Fibroblast of skin of right biceps (primary cell): ENCODE measurements at regions not wholly inside any gene's neighbourhood (a gene's known extent, or its start where the extent isn't known, plus 50 kb on each side); places are given as distances from the start of the nearest gene placed in this dataset.

Experiments used
- DNase-seq: peaks from one replicate; pipeline ENCODE4 v3.0.0-alpha.2; 2013

GRCh38 chr2:19776941-19777514 lies 124.8 kb downstream of the TTC32 start:
- DNase-seq: no peak

GRCh38 chr2:19775838-19776237 lies 125.9 kb downstream of the TTC32 start:
- DNase-seq: peak; percentile 11

- no peak for DNase-seq
These were observed 126.5 kb downstream of the TTC32 start for GRCh38 chr2:19775315-19775714.

- DNase-seq: peak; percentile 32
These were observed 127.0 kb downstream of the TTC32 start for GRCh38 chr2:19774805-19775176.

GRCh38 chr2:19772981-19773380 lies 128.8 kb downstream of the TTC32 start:
- DNase-seq: peak; percentile 32

GRCh38 chr2:19769513-19769912 lies 132.3 kb downstream of the TTC32 start:
- DNase-seq: peak; percentile 23

GRCh38 chr2:19767899-19768298 lies 133.9 kb downstream of the TTC32 start:
- DNase-seq: peak; percentile 71

GRCh38 chr2:19764998-19765397 lies 136.8 kb downstream of the TTC32 start:
- no peak for DNase-seq

- no peak for DNase-seq
These were observed 138.1 kb downstream of the TTC32 start for GRCh38 chr2:19763731-19764130.

- no peak for DNase-seq
These were observed 138.7 kb downstream of the TTC32 start for GRCh38 chr2:19762959-19763605.

GRCh38 chr2:19762142-19762541 lies 139.6 kb downstream of the TTC32 start:
- peak; percentile 23 for DNase-seq

GRCh38 chr2:19759880-19760279 lies 141.9 kb downstream of the TTC32 start:
- DNase-seq: no peak

- DNase-seq: no peak
These were observed 143.1 kb downstream of the TTC32 start for GRCh38 chr2:19758658-19759057.

GRCh38 chr2:19757586-19757985 lies 144.2 kb downstream of the TTC32 start:
- no peak for DNase-seq

- peak; percentile 54 for DNase-seq
These were observed 146.9 kb downstream of the TTC32 start for GRCh38 chr2:19754907-19755306.

- no peak for DNase-seq
These were observed 148.0 kb downstream of the TTC32 start for GRCh38 chr2:19753818-19754217.

GRCh38 chr2:19753314-19753713 lies 148.5 kb downstream of the TTC32 start:
- no peak for DNase-seq

- no peak for DNase-seq
These were observed 149.3 kb downstream of the TTC32 start for GRCh38 chr2:19752500-19752899.

GRCh38 chr2:19751631-19752030 lies 150.2 kb downstream of the TTC32 start:
- DNase-seq: no peak

- DNase-seq: no peak
These were observed 151.6 kb downstream of the TTC32 start for GRCh38 chr2:19750136-19750535.

GRCh38 chr2:19749507-19749836 lies 152.3 kb downstream of the TTC32 start:
- DNase-seq: no peak

GRCh38 chr2:19748711-19749506 lies 152.9 kb downstream of the TTC32 start:
- no peak for DNase-seq

GRCh38 chr2:19748073-19748375 lies 153.8 kb downstream of the TTC32 start:
- no peak for DNase-seq

GRCh38 chr2:19747310-19748072 lies 154.3 kb downstream of the TTC32 start:
- no peak for DNase-seq
